ENCODE measurements at regions not wholly inside any gene's neighbourhood (a gene's known extent, or its start where the extent isn't known, plus 50 kb on each side); places are given as distances from the start of the nearest gene placed in this dataset.
"Not testable (repeated sequence)": the region's sequence is repeated elsewhere in the genome, so short reads cannot be mapped to it uniquely, and the experiment has no call there.

GRCh38 chr1:198809247-198809646 lies 170.4 kb downstream of the PTPRC start:
- no peak for DNase-seq

- no peak for DNase-seq
Measured at GRCh38 chr1:198811449-198811848, 172.6 kb downstream of the PTPRC start.

GRCh38 chr1:198823626-198824025 lies 184.8 kb downstream of the PTPRC start:
- no peak for DNase-seq

GRCh38 chr1:198825254-198825653 lies 186.4 kb downstream of the PTPRC start:
- DNase-seq, result no peak

GRCh38 chr1:198829356-198829755 lies 190.5 kb downstream of the PTPRC start:
- no peak for DNase-seq

GRCh38 chr1:198829944-198830343 lies 191.1 kb downstream of the PTPRC start:
- no peak for DNase-seq

GRCh38 chr1:198830412-198830811 lies 191.6 kb downstream of the PTPRC start:
- DNase-seq, result no peak

GRCh38 chr1:198833706-198834503 lies 195.1 kb downstream of the PTPRC start:
- DNase-seq, result no peak

GRCh38 chr1:198837278-198838021 lies 198.6 kb downstream of the PTPRC start:
- peak; percentile 71 for DNase-seq

GRCh38 chr1:198838022-198838342 lies 199.1 kb downstream of the PTPRC start:
- no peak for DNase-seq

- no peak for DNase-seq
Measured at GRCh38 chr1:198841477-198841876, 202.6 kb downstream of the PTPRC start.

GRCh38 chr1:198842686-198843085 lies 203.8 kb downstream of the PTPRC start:
- no peak for DNase-seq

- DNase-seq, result no peak
Measured at GRCh38 chr1:198845271-198845670, 206.4 kb downstream of the PTPRC start.

- no peak for DNase-seq
Measured at GRCh38 chr1:198845851-198846250, 207.0 kb downstream of the PTPRC start.

GRCh38 chr1:198846556-198846955 lies 207.7 kb downstream of the PTPRC start:
- no peak for DNase-seq

- DNase-seq, result no peak
Measured at GRCh38 chr1:198848206-198848605, 209.4 kb downstream of the PTPRC start.

GRCh38 chr1:198848649-198849048 lies 209.8 kb downstream of the PTPRC start:
- DNase-seq, result peak; percentile 53

GRCh38 chr1:198849093-198849492 lies 210.3 kb downstream of the PTPRC start:
- no peak for DNase-seq

- DNase-seq, result no peak
Measured at GRCh38 chr1:198850196-198850595, 211.4 kb downstream of the PTPRC start.

GRCh38 chr1:198850966-198851365 lies 212.1 kb downstream of the PTPRC start:
- DNase-seq, result not testable (repeated sequence)

- DNase-seq, result no peak
Measured at GRCh38 chr1:198856601-198857000, 217.8 kb downstream of the PTPRC start.

- no peak for DNase-seq
Measured at GRCh38 chr1:198858033-198858432, 219.2 kb downstream of the PTPRC start.

GRCh38 chr1:198860371-198860770 lies 221.5 kb downstream of the PTPRC start:
- no peak for DNase-seq

- no peak for DNase-seq
Measured at GRCh38 chr1:198861636-198862035, 222.8 kb downstream of the PTPRC start.
